KOPT-K1 (cell line): ENCODE measurements at regions not wholly inside any gene's neighbourhood (a gene's known extent, or its start where the extent isn't known, plus 50 kb on each side); places are given as distances from the start of the nearest gene placed in this dataset.

Experiments used
- H3K27ac ChIP-seq: fragments of 200-600 bp; sonication (generic); 2 replicates; pipeline ENCODE4 v1.5.1; 2016; ENCODE audit warnings: antibody characterized with exemption, mild to moderate bottlenecking, low read depth, low read length; ENCODE audit not compliant: poor library complexity, severe bottlenecking
- H3K36me3 ChIP-seq: fragments of 200-600 bp; sonication (generic); 2 replicates; pipeline ENCODE4 v1.5.1; 2017; ENCODE audit warnings: antibody characterized with exemption, mild to moderate bottlenecking, low read length, moderate library complexity; ENCODE audit not compliant: insufficient read depth
- H3K9me3 ChIP-seq: fragments of 200-600 bp; sonication (generic); 2 replicates; pipeline ENCODE4 v1.5.1; 2017; ENCODE audit warnings: antibody characterized with exemption, low read length, mild to moderate bottlenecking; ENCODE audit not compliant: insufficient read depth, poor library complexity, severe bottlenecking

DNA sequence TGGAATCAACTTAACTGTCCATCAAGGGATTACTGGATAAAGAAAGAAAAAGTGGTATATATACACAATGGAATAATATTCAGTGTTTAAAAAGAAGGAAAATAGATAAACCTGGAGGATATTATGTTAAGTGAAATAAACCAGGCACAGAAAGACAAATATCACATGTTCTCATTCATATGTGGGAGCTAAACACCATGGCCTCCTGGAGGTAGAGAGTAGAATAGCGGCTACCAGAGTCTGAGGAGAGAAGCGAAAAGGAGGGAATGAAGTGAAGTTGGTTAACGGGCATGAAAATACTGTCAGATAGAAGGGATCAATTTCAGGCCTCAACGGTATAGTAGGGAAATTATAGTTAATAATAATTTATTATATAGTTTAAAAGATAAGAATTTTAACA, 147.5 kb upstream of the OBI1 start:
- H3K9me3 ChIP-seq = no peaks in the 10 kb centered on the region
- no peak overlapping the region for H3K27ac ChIP-seq
- H3K36me3 ChIP-seq = no peaks in the 10 kb centered on the region

DNA sequence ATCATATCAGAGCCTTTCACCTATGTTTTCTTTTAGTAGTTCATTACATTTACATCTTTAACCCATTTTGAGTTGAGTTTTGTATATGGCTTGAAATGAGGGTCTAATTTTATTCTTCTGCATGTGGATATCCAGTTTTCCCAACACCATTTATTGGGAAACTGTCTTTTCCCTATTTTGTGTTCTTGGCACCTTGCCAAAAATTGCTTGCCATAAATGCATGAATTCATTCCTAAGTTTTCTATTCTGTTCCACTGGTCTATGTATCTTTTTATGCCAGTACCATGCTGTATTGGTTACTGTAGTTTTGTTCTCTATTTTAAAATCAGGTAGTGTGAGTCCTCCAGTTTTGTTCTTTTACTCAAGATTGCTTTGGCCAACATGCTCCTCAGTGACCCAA, 144.0 kb upstream of the OBI1 start:
- no peaks in the 10 kb centered on the region for H3K9me3 ChIP-seq
- H3K27ac ChIP-seq = no peak overlapping the region
- H3K36me3 ChIP-seq = no peaks in the 10 kb centered on the region

DNA sequence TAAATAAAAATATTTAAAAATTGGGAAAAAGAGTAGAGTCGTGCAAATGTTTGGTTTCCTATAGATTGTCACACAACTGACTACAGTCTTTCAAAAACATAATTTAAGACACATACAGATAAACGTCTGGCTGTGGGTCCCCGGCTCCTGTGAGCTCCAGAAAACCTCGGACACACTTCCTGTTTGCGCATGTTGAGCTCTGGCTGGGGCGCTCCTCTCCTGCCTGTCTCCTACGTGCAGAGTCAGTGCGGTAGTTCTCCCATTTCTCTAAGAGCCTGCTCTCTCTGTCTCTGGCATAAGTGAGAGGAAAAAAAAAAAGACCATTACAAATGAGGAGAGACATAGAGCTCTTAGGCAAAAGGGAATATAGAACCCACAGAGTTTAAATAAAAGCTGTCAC, 128.2 kb upstream of the OBI1 start:
- no peaks in the 10 kb centered on the region for H3K36me3 ChIP-seq
- H3K9me3 ChIP-seq = no peaks in the 10 kb centered on the region
- no peak overlapping the region for H3K27ac ChIP-seq

DNA sequence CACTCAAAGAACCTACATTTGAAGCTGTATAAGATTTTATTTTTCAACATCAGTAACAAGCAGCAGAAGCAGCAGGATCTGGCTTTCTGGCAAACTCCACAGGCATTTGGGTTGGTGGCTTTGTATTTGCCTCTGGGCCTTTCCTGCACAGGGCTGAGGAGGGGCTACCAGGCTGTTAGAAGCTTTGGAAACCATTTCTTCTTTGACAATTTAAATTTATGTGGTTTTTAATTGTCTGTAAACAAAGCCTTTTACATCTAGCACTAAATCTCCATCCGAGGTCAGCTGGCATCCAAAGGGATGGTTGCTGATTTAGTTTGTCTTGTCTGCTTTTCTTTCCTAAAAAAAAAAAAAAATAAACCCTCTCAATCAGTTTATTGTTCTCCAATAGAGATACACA, 127.5 kb upstream of the OBI1 start:
- Histone ChIP-seq H3K9me3 (no peaks in the 10 kb centered on the region), H3K36me3 (no peaks in the 10 kb centered on the region), H3K27ac (no peak overlapping the region)

DNA sequence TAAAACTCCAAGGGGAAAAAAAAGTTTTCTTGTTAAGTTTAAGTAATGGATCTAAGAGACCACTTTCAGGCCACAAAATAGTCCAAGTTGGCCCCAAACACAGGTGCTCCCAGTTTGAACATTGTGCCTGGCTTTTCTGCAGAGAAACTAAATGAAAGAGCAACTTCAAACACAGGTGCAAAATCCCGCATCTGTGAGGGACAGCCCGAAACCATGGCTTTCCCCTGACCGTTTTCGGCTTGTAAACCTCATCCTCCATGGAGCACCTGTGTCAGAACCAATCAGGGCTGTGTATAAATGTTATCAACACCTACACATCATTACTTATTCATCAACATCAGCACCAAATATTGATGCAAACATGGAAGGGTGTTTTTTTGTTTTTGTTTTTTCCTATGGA, 126.8 kb upstream of the OBI1 start:
- no peaks in the 10 kb centered on the region for H3K9me3 ChIP-seq
- H3K27ac ChIP-seq = no peak overlapping the region
- H3K36me3 ChIP-seq = no peaks in the 10 kb centered on the region

DNA sequence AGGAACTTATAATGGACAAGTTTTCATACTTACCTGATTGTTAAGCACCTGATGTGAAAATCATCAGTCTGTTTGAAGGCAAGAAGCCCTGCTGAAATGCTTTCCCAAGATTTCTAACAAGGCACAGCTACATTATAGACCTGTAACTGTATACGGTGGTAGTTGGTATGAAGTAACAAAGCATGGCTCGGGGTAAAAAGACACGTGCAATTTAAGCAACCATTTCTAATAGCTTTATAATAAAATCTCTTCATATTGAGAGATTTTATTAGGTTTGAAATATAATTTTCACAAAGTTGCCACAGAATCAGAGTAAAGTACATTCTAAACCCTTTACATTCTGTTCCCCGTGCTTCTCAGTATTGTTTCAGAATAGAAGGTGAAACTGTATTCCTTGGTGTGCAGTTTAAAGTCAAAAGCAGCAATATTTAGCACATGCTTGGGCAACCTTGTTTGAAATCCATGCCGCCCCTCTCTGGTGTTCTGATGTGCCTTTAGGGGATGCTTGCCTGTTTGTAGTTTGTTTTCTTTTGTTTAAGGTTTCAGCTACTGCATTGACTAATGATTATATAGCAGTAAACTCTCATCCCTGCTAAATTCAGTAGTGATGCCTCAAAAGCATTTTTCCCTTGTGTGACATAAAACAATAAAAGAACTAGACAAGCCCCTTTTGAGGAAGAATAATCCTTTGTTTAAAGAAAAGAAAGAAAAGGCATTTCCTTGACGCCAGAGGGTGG, 125.2 kb upstream of the OBI1 start:
- Histone ChIP-seq H3K27ac (no peak overlapping the region), H3K36me3 (no peaks in the 10 kb centered on the region), H3K9me3 (no peaks in the 10 kb centered on the region)

DNA sequence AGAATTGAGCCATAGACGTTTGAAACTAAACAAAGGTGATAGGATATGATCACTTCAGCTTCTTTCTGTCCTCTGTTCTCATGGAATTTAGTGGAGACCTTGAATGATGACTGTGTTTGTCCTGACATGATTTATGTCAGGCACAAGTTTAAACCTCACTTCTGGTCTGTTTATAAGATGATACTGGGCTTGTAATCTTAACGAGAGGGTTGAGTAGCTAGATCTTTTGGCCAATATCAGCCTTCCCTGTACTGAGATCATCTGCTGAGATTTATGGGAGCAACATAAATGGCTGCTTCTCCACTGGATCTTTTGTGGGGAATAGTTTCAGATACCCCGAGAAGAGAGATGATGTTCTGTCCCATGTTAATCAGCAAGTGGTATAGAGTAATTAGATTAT, 121.8 kb upstream of the OBI1 start:
- Histone ChIP-seq H3K27ac (no peak overlapping the region), H3K9me3 (no peaks in the 10 kb centered on the region), H3K36me3 (no peaks in the 10 kb centered on the region)

DNA sequence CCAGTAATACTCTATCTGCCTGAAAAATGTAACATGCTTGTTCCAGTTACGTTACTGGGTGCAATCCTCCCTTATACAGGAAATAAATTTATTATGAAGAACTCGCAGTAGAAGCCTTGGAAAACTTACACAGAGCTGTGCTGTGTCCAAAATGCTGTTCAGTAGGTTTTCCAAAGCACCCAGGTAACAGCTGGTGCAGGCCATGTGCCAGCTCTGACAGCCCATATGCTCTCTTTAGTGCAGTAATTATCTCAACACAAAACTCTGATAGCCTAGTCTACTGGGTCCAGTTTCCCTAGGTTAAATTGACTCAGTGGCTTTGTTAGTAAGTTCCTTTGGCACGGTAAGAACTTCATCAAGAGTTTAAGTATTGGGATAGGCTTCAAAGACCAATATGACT, 120.7 kb upstream of the OBI1 start:
- Histone ChIP-seq H3K36me3 (no peaks in the 10 kb centered on the region), H3K9me3 (no peaks in the 10 kb centered on the region), H3K27ac (no peak overlapping the region)

DNA sequence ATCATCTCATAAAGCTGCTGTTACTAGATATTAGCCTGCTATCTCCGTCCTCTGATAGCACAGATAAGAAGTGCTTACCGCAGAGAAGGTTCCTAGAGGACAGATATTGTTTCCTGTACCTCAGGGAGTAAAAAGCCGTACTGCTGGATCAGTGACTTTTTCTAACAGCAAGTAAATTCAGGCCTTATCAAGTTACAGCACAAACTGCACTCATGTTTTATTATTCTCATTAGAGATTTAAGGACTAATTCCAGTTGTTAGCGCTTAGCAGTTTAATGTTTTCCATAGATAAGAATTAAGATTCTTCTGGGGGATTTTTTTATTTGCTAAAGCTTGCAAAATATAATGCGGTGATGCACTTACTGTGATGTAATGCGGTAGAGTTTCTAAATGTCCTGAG, 119.0 kb upstream of the OBI1 start:
- no peaks in the 10 kb centered on the region for H3K9me3 ChIP-seq
- H3K36me3 ChIP-seq = no peaks in the 10 kb centered on the region
- H3K27ac ChIP-seq = no peak overlapping the region

DNA sequence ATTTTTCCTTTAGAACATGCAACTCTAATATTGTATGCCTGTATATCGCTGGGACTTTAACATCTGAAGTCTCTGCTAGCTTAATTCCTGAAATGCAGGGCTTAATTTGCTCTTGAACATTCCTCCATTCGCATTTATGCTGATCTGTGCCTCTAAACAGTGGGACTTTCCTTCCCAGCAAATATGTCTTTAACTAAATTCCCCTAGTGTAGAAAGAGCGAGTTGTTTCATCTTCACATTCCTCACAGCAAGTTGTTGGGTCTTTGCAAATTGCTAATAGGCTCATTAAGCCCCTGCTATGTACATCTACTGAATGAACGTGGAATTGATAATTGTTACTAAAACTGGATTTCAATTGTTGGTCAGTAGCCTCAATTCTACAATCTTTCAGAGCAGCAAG, 118.4 kb upstream of the OBI1 start:
- no peaks in the 10 kb centered on the region for H3K9me3 ChIP-seq
- no peaks in the 10 kb centered on the region for H3K36me3 ChIP-seq
- no peak overlapping the region for H3K27ac ChIP-seq

DNA sequence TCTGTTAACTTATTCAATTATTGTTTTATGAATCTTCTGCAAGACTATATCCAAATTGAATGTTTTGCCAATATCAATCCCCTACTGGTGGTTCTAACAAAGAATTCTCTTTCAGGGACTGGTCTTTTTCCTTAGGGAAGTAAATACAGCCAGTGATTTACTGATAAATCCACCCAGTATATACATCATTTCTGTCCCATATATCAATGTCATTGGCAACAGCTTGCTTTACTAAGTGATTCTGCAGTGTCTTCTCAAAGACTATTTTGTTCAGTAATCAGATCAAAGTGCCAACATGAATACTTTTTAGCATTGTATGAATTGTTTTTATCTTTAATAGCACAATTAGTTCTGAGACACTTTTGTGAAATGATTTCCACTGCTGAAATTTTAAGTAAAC, 114.0 kb upstream of the OBI1 start:
- Histone ChIP-seq H3K36me3 (no peaks in the 10 kb centered on the region), H3K9me3 (no peaks in the 10 kb centered on the region), H3K27ac (no peak overlapping the region)

DNA sequence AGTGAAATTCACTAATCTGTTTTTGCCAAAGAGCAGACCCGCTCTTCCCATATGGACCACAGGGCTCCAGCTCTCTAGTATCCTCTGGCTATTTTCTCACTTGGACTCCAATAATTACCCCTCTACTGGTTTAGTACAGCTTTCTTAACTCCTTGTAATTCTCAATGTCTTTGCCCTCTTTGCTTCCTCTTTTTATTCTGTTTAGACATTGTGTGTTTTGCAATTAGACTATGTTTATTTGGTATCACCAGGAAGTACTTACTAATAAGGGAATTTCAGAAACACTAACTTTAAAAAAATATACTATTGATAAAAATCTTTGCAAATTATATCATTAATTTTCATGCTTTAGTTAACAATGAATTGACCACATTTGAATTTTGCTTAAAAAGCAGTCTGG, 111.6 kb upstream of the OBI1 start:
- no peak overlapping the region for H3K27ac ChIP-seq
- H3K36me3 ChIP-seq = no peaks in the 10 kb centered on the region
- H3K9me3 ChIP-seq = no peaks in the 10 kb centered on the region

DNA sequence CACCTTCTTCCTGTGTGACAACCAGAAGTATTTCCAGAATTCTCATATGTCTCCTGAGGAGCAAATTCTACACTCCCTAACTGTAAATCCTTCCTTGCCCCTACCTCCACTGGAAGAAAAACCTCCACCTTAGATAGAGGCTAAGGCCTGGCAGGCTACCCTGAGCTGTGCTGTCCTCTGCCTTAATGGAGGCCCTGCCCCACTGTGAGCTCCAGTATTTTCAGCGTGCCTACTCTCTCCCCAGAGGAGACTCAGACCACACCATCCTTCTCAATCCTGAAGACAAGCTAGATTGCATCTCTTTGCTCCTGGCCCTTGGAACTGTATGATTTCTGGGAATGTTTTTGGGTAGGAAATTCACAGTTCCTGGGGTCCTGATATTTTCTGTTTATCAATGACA, 110.0 kb upstream of the OBI1 start:
- no peaks in the 10 kb centered on the region for H3K9me3 ChIP-seq
- H3K36me3 ChIP-seq = no peaks in the 10 kb centered on the region
- H3K27ac ChIP-seq = no peak overlapping the region

DNA sequence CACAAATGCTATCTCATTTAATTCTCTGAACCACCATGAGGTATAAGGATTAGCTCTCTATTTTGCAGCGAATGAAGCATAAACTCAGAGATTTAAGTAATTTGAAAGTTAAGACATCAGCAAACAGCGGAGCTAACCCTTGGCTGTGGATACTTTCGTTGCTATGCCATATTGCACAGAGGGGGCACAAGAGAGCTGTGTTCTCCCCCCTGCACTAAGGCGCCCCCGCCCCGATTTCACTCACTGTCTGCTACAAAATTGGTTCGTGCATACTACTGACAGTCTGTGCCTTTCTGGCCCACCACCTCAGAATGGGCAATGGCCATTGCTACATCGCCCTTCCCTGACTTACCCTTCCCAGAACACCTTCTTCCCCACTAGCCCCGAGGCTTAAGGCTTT, 105.7 kb upstream of the OBI1 start:
- H3K9me3 ChIP-seq = no peaks in the 10 kb centered on the region
- H3K36me3 ChIP-seq = no peaks in the 10 kb centered on the region
- no peak overlapping the region for H3K27ac ChIP-seq

DNA sequence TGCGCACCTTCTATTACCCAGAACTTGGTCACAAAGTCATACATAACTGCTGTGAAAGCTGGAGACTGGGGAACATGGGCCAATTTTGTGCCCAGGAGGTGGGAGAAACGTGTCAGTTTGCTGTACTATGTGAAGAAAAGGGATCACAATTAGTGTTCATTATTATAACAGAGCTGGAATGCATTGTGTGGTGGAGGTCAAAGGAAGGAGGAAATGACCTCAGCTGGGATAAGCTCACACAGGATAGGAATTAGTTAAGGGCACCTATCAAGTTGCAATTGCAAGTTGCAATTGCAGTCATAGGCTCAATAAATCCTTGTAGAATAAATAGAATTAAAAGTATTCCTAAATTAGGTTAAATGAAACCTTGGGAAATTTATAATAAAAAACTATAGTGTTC, 103.9 kb upstream of the OBI1 start:
- Histone ChIP-seq H3K36me3 (no peaks in the 10 kb centered on the region), H3K9me3 (no peaks in the 10 kb centered on the region), H3K27ac (no peak overlapping the region)

DNA sequence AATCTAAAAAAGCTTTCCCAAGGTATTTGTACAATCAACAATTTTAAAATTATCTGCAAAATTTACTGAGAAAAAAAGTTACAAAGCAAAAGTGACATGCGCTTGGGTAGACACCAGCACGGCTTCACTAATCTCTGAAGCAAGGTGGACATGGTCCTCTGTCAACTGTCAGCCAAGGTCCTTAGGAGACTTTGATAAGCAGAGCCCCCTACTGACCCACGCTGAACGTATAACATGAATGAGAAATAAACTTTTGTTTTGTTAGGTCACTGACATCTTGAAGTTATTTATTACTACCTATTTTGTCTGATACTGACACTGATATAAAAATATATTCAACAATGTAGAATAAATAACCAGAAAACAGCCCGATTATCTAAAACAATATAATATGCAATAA, 100.7 kb upstream of the OBI1 start:
- Histone ChIP-seq H3K27ac (no peak overlapping the region), H3K36me3 (no peaks in the 10 kb centered on the region), H3K9me3 (no peaks in the 10 kb centered on the region)
